ENCODE measurements at regions not wholly inside any gene's neighbourhood (a gene's known extent, or its start where the extent isn't known, plus 50 kb on each side); places are given as distances from the start of the nearest gene placed in this dataset.

GRCh38 chr6:19590501-19591131, 246.6 kb upstream of the ID4 start:
- Histone ChIP-seq H2BK20ac (ENCODE audit: low read length) (no peak overlapping the region), H2AK5ac (ENCODE audit: low read depth, low read length) (no peak overlapping the region), H3K4me2 (ENCODE audit: insufficient read depth in 1 of 2, low read depth in 2 of 2, low read length in 2 of 2) (no peak overlapping the region), H3K56ac (replicated peaks; ENCODE audit: insufficient read length, low read depth, low read length) (no peak overlapping the region), H3K9me3 (ENCODE audit: insufficient read depth in 2 of 2, low read depth in 1 of 2, low read length in 1 of 2) (no peaks in the 10 kb centered on the region), H3K9ac (replicated peaks in 1 of 4; ENCODE audit: extremely low read depth in 1 of 4, low read depth in 3 of 4, low read length in 3 of 4) (no peak overlapping the region), H2BK15ac (ENCODE audit: low read length) (no peak overlapping the region), H2AFZ (ENCODE audit: low read length) (no peak overlapping the region), H2BK120ac (replicated peaks; ENCODE audit: low read depth, low read length) (no peak overlapping the region), H4K91ac (replicated peaks; ENCODE audit: insufficient read length, low read length) (no peak overlapping the region), H3K4ac (replicated peaks; ENCODE audit: insufficient read length, low read depth, low read length) (no peak overlapping the region), H3K4me1 (replicated peaks in 1 of 4; ENCODE audit: control insufficient read depth in 3 of 4, insufficient read depth in 4 of 4, low read length in 3 of 4) (no peaks in the 10 kb centered on the region), H3K27me3 (replicated peaks in 1 of 4; ENCODE audit: control insufficient read depth in 3 of 4, extremely low read depth in 1 of 4, insufficient read depth in 3 of 4, low read length in 3 of 4) (no peaks in the 10 kb centered on the region), H3K36me3 (ENCODE audit: control insufficient read depth in 2 of 4, insufficient read depth in 4 of 4, low read length in 3 of 4) (no peaks in the 10 kb centered on the region), H2BK12ac (ENCODE audit: low read depth, low read length) (no peak overlapping the region), H3K79me2 (ENCODE audit: control insufficient read depth in 1 of 2, insufficient read depth in 2 of 2, low read length in 2 of 2) (no peaks in the 10 kb centered on the region), H2BK5ac (ENCODE audit: low read depth, low read length) (no peak overlapping the region), H3K23ac (ENCODE audit: insufficient read length) (no peak overlapping the region), H3K14ac (ENCODE audit: insufficient read length) (no peak overlapping the region), H3K18ac (ENCODE audit: extremely low read depth, low read length) (no peak overlapping the region), H4K20me1 (replicated peaks in 1 of 2; ENCODE audit: control insufficient read depth in 1 of 2, insufficient read depth in 2 of 2, low read length in 2 of 2) (no peaks in the 10 kb centered on the region), H3K4me3 (ENCODE audit: extremely low read depth in 1 of 4, insufficient read depth in 2 of 4, low read depth in 3 of 4, low read length in 4 of 4) (no peak overlapping the region), H3K79me1 (ENCODE audit: low read depth, low read length) (no peaks in the 10 kb centered on the region), H3K23me2 (ENCODE audit: low read depth, low read length) (no peaks in the 10 kb centered on the region), H3K27ac (ENCODE audit: low read depth, low read length) (no peak overlapping the region), H4K5ac (ENCODE audit: insufficient read length, low read depth, low read length) (no peak overlapping the region), H4K8ac (ENCODE audit: extremely low read depth, insufficient read depth, low read length) (no peak overlapping the region)
- no peak for DNase-seq (ENCODE audit: low read depth in 1 of 2, low spot score in 2 of 2)
- ChIA-PET CTCF (ENCODE audit: partially characterized antibody) (no interaction called here), POLR2A (ENCODE audit: partially characterized antibody) (no interaction called here)
- FAIRE-seq = no peak
- WGBS, 2 experiments (ENCODE audit: extremely low coverage in 1 of 2, insufficient coverage in 1 of 2, insufficient read length in 1 of 2, insufficient replicate concordance in 2 of 2, low coverage in 1 of 2, low lambda C conversion rate in 2 of 2, missing lambda C conversion rate in 1 of 2) = 89% methylated on average over 5 of the region's 5 CpGs; no CpG with 5 or more reads in 1 of the 2 experiments
- TF ChIP-seq BRCA1 (IDR thresholded peaks at IDR 0.05; ENCODE audit: low read depth, low read length) = no peak
- no peak for TF ChIP-seq POLR2A (IDR thresholded peaks at IDR 0.05; ENCODE audit: control extremely low read depth in 1 of 2, low read depth in 2 of 2, low read length in 2 of 2)
- TF ChIP-seq SRF (IDR thresholded peaks at IDR 0.05; ENCODE audit: low read depth, low read length) = no peak
- TF ChIP-seq, protein P1, sequence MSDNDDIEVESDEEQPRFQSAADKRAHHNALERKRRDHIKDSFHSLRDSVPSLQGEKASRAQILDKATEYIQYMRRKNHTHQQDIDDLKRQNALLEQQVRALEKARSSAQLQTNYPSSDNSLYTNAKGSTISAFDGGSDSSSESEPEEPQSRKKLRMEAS (IDR thresholded peaks at IDR 0.05) = no peak
- TF ChIP-seq CBX8 (IDR thresholded peaks at IDR 0.05; ENCODE audit: borderline replicate concordance, low read depth, low read length) = no peak
- TF ChIP-seq RXRA (IDR thresholded peaks at IDR 0.05; ENCODE audit: insufficient read depth, low read depth, low read length) = no peak
- TF ChIP-seq TAF7 (optimal IDR thresholded peaks at IDR 0.05; ENCODE audit: borderline replicate concordance, low read depth, low read length) = no peak
- no peak for TF ChIP-seq POLR2AphosphoS5 (IDR thresholded peaks at IDR 0.05; ENCODE audit: low read depth, low read length)
- no peak for TF ChIP-seq ZNF274 (IDR thresholded peaks at IDR 0.05; ENCODE audit: borderline replicate concordance, extremely low read depth, low read length)
- no peak for TF ChIP-seq USF2 (IDR thresholded peaks at IDR 0.05; ENCODE audit: low read length)
- TF ChIP-seq HDAC2 (IDR thresholded peaks at IDR 0.05; ENCODE audit: borderline replicate concordance in 1 of 2, low read depth in 2 of 2, low read length in 2 of 2) = no peak
- TF ChIP-seq POU5F1 (IDR thresholded peaks at IDR 0.05; ENCODE audit: low read depth, low read length) = no peak

All from H1 (cell line).